PFSK-1 (cell line): ENCODE measurements at regions not wholly inside any gene's neighbourhood (a gene's known extent, or its start where the extent isn't known, plus 50 kb on each side); places are given as distances from the start of the nearest gene placed in this dataset.

Experiments used
- FOXP2 ChIP-seq: optimal IDR thresholded peaks from 2 replicates; pipeline ENCODE3; 2011; ENCODE audit warnings: borderline replicate concordance, control low read depth, inconsistent platforms; ENCODE audit not compliant: insufficient read depth; ENCODE audit errors: extremely low read length, extremely low read depth
- POLR2AphosphoS5 ChIP-seq: IDR thresholded peaks from 2 replicates; pipeline ENCODE4 v1.6.1; 2012; ENCODE audit warnings: low read depth, mild to moderate bottlenecking, control low read depth, low read length, moderate library complexity
- REST ChIP-seq, 2 experiments: IDR thresholded peaks; 2 replicates each; pipeline versions ENCODE4 v1.6.1 to v1.8.0; 2011 to 2012; ENCODE audit warnings: low read depth in 2 of 2, low read length in 2 of 2, control low read depth in 1 of 2, inconsistent platforms in 1 of 2, mild to moderate bottlenecking in 1 of 2, moderate library complexity in 1 of 2; ENCODE audit not compliant: insufficient read depth in 1 of 2
- SIN3A ChIP-seq: IDR thresholded peaks from 2 replicates; pipeline ENCODE4 v1.6.1; 2012; ENCODE audit warnings: mild to moderate bottlenecking, low read length, moderate library complexity, borderline replicate concordance; ENCODE audit not compliant: insufficient read depth
- TAF1 ChIP-seq: IDR thresholded peaks from 2 replicates; pipeline ENCODE4 v1.6.1; 2012; ENCODE audit warnings: low read length, control low read depth, borderline replicate concordance; ENCODE audit not compliant: insufficient read depth

- TF ChIP-seq FOXP2 (no peak), REST (IDR thresholded peaks at IDR 0.05; ENCODE audit: insufficient read depth in 1 of 2, low read depth in 2 of 2, low read length in 2 of 2) (no peak), TAF1 (no peak), POLR2AphosphoS5 (no peak), SIN3A (no peak)
These were observed 105.0 kb upstream of the MAP3K7 start for GRCh38 chr6:90691823-90692222.
